HG02884 (cell line): ENCODE measurements at regions not wholly inside any gene's neighbourhood (a gene's known extent, or its start where the extent isn't known, plus 50 kb on each side); places are given as distances from the start of the nearest gene placed in this dataset.

ENCODE experiments used
- ATAC-seq: cut with Tn5 transposase; IDR thresholded peaks from one replicate; pipeline ENCODE4 v1.9.1; 2021; ENCODE audit warnings: mild to moderate bottlenecking, moderate library complexity; ENCODE audit not compliant: unreplicated experiment

DNA sequence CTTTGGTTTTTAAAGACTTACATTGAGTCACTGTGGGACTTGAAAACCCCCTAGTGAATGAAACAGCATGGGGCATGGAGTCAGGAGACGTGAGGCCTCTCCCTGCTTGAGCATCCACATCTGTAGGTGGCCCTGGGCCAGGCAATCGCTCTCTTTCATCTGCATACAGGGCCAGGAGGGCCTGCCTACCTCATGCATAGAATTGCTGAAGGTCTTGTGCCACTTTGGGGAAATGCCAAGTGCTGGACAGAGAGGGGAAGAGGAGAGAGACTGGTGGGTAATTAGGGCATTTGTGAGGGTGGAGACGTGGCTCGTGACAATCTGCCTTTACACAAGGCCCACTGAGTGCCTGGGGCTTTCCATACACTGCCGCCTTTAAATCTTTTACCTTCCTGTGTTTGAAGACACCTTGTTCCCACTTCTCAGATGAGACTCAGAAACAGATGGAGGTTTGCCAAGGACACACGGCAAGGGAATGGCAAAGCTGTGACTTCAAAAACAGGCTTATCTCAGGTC lies 322.2 kb upstream of the HS6ST1 start:
- no peak for ATAC-seq

DNA sequence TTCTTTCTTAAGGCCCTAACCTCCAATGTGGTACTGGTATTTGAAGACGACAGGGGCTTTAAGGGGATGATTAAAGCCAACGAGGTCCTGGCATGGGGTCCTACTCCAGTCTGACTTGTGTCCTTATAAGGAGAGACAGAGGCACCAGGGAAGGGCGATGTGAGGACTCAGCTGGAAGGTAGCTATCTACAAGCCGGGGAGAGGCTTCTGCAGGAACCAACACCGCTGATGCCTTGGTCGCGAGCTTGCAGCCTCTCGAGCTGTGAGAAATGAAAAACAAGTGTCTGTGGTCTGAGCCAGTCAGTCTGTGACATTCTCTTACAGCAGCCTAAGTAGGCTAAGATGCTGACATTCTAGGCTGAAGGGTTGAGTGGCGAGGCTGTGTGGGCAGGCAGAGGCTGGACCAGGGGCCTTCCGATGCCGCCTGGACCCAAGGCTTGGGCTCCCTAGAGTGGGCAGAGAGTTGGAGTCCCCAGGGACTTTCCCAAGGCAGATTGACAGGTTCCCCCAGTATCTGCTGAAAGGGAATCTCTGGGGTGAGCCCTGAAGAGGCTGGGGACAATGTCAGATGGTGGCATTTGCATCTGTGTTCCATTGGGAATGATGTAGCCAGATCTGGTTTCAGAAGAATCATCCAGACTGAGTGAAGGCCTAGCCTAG lies 322.9 kb upstream of the HS6ST1 start:
- no peak for ATAC-seq

GRCh38 chr2:128642316-128642715 lies 323.6 kb upstream of the HS6ST1 start:
- no peak for ATAC-seq

DNA sequence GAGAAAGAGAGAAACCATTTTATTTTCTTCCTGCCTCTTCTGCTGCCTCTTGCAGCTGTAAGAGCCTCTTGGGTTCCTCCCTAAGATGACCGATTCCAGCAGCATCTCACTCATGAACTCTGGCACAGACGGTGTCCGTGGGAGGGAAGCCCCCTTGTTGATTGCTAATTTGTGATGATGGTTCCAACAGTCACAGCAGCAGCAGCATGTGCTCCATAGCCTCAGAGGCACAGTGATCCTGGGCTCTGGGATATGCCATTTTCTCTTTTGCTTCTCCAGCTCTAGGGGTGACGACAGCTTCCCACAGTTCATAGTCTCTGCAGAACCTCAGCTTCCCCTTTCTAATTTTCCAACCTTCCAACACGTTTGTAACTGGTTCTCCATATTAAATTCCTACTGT lies 324.2 kb upstream of the HS6ST1 start:
- ATAC-seq = no peak

GRCh38 chr2:128643221-128644065 lies 324.8 kb upstream of the HS6ST1 start:
- ATAC-seq = no peak

DNA sequence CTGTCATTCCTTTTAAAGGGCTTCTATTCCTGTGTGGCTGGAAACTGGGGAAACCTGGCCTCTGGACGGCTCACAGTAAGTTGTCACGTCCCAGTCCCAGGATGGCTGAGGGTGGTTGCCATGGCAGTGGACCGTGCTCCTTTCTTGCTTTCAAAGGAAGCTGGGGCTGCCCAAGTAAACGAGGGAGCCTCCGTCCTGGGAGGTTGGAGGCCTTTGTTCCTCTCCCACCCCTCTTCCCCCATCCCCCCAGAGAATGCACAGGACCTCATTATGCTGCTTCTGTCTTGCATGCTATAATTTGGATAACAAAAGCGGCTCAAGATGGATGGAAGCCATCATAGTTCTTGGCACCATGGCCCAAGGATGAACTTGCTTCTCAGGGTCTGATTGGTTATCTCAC lies 325.5 kb upstream of the HS6ST1 start:
- no peak for ATAC-seq

- no peak for ATAC-seq
These were observed 326.1 kb upstream of the HS6ST1 start for GRCh38 chr2:128644718-128645256.

- ATAC-seq = no peak
These were observed 327.0 kb upstream of the HS6ST1 start for GRCh38 chr2:128645631-128646030.

DNA sequence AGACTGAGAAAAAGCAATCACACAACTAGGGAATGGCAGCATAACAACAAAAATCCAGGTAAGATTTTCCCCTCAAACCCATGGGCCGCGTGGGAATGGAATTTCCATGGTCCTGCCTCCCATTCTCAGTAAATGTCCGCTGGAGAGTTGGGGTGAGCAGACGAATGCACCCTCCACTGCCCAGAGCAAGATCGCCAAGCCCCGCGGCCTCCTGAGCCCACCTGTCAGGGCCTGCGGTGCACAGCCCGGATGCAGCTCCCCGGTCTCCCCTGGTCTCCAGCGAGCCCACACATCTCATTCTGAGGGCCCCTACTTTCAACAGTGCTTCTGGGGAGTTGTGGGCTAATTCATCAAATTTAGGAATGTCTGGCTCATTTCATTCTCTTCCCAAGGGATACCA lies 327.4 kb upstream of the HS6ST1 start:
- ATAC-seq = no peak

DNA sequence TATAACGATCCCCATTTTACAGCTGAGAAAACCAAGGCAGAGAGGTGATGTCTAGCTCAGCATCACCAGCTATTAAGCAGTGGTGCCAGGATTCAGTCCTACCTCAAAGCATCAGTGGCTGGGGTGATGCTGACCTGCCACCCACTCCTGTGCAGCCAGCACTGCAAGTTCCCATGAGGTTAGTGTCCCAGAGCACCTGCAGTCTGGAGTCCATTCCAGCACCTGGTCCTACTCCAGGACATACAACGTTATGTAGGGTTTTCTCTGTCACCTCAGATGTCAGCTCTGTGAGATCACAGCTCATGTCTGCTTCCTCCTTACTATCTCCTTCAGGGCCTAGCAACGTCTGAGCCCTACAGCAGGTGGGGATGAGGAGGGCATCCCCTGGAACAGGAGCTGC lies 328.0 kb upstream of the HS6ST1 start:
- no peak for ATAC-seq

DNA sequence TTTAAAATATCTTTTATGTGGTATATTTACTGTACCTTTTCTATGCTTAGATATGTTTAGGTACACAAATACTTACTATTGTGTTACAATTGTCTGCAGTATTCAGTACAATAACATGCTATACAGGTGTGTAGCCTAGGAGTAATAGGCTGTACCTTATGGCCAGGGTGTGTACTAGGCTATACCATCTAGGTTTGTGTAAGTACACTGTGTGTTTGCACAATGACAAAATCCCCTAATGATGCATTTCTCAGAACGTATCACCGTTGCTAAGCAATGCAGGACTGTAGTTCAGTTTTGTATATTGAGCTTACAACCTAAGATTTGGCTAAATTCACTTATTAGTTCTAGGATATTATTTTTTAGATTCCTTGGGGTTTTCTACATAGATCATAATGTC lies 332.3 kb upstream of the HS6ST1 start:
- no peak for ATAC-seq

- ATAC-seq = no peak
These were observed 335.7 kb upstream of the HS6ST1 start for GRCh38 chr2:128654408-128654807.

GRCh38 chr2:128660836-128661235 lies 342.2 kb upstream of the HS6ST1 start:
- no peak for ATAC-seq

DNA sequence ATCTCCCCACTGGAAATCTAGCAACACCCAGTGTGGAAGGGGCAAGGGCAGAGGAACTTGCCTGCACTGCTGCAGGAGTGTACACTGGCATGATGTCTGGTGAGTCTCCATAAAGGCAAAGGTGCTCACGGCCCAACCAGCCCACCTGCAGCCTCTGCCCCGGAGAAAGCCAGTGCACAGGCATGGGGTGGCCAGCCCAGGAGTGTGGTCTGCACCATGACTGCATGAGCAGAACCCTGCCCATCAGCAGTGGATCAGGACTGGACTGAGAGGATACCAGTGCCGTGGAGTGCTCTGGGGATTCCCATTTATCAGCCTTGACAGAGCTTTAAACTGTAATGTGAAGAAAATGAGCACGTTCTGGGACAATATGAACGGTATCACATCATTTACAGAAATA lies 342.6 kb upstream of the HS6ST1 start:
- ATAC-seq = no peak

- no peak for ATAC-seq
These were observed 343.4 kb upstream of the HS6ST1 start for GRCh38 chr2:128662051-128662471.

DNA sequence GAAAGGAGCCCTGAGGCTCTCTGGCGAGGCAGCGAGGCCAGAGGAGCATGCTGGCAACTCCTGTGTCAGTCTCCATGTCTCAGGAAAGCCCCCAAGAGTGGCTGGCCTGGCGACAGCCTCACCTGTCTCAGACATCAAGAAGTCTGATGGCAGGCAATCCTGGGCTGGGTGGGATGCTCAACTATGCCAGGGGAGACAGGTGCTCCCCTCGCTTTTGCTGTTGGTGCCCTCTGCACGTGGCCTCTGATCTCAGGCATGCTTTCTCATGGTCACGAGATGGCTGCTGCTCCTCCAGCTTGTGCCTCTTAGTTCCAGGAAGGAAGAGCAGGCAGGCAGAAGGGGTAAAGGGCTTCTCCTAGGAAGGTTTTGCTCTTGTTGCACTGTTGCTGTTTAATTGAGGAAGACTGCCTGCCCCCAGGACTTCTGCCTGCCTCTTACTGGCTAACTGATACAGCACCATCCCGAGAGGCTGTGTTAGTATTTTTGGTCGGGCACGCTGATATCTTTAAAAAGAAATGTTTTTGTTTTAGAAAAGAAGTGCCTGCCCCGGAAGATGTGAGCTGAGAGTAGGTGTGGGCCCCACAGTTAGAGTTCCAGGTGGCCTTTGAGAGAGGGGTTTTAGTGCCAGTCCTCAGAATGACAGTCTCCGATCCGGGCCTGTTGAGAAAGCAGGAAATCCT lies 344.8 kb upstream of the HS6ST1 start:
- ATAC-seq = no peak

GRCh38 chr2:128664499-128664971 lies 345.9 kb upstream of the HS6ST1 start:
- no peak for ATAC-seq

DNA sequence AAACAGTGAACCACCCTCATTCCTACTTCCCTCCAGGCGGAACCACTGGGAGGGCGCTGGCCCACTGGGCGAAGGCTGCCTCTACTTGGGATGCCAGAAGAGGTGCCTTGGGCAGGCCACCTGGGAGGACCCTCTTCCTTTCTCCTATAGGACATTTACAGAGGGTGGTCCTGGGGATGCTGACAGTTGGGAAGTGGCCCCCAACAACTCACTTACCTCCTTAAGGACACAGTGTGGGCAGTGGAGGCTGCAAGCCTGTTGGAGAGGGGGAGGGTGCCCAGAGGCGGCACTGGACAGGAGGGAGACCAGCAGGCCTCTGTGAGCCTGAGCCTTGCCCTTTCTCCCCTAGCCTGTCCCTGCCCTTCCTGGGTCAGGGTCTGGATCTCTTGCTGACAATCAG lies 346.4 kb upstream of the HS6ST1 start:
- no peak for ATAC-seq

DNA sequence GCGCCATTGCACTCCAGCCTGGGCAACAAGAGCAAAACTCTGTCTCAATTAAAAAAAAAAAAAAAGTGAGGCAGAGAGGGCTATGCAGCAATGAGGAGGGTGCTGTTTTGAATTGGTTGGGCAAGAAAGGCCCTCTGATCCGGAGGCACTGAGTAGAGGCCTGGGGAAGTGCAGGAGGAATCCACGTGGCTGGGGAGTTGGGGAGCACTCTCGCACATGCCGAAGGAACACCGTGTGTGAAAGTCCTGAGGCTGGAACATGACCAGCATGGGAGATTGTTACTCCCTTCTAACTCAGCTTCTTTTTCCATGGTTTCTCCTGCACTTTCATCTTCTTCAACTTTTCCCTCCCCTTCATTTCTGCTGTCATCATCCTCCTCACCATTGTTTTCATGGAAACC lies 347.9 kb upstream of the HS6ST1 start:
- no peak for ATAC-seq

DNA sequence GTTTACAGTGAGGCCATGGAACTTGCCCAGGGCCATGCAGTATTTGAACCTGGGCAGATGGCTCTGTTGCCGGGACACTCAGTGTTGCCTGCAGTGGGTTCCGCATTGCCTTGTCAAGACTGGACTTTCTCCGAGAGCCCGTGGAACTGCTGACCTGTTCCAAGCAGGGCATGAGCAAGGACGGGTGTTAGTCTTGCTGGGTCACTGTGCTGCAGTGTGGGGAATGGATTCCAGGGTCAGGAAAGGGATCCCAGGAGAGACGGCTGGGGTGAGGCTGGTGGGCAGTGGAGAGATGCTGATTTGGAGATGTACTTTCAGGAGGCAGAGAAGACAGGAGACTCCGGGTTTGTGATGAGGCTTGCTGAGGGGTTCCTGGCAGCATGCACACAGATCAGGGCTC lies 348.7 kb upstream of the HS6ST1 start:
- no peak for ATAC-seq

GRCh38 chr2:128668946-128669345 lies 350.3 kb upstream of the HS6ST1 start:
- no peak for ATAC-seq
